Endothelial cell of umbilical vein (primary cell): ENCODE measurements at regions not wholly inside any gene's neighbourhood (a gene's known extent, or its start where the extent isn't known, plus 50 kb on each side); places are given as distances from the start of the nearest gene placed in this dataset.

Experiments
- BruUV-seq: library from RNA; stranded (reverse); fragments of 400-500 nt; replicated peaks from 2 replicates; lab custom pipeline; 2021; lab: Mats Ljungman, UMichigan
- CTCF ChIA-PET: fragments of 300-600, 350-600 bp; sonication (Branson Sonifier 250); formaldehyde crosslinking; loops from one replicate; lab custom pipeline; 2021; ENCODE audit warnings: antibody characterized with exemption, inconsistent platforms; lab: Charles Lee
- POLR2A ChIA-PET: fragments of 300-600, 350-600 bp; sonication (Branson Sonifier 250); formaldehyde crosslinking; loops from one replicate; lab custom pipeline; 2021; ENCODE audit warnings: antibody characterized with exemption, inconsistent platforms; lab: Charles Lee
- DNase-seq: peaks from one replicate; pipeline ENCODE4 v3.0.0-alpha.2; 2011; ENCODE audit warnings: low read depth, low spot score
- FAIRE-seq: peaks from 2 replicates; lab custom pipeline; 2011; peaks lifted over from hg19 to GRCh38; lab: Jason Lieb, UNC
- H2AFZ ChIP-seq: 2 replicates; pipeline ENCODE4 v1.6.0; 2012; ENCODE audit warnings: low read depth, low read length, control low read depth, inconsistent platforms
- H3K27ac ChIP-seq: 2 replicates; pipeline ENCODE4 v1.5.1; 2011; ENCODE audit warnings: low read depth, mild to moderate bottlenecking, control low read depth, low read length, moderate library complexity; ENCODE audit not compliant: insufficient read depth
- H3K27me3 ChIP-seq, 2 experiments: 2 replicates each; pipeline versions ENCODE4 v1.6.0 to v1.6.1; 2011; ENCODE audit warnings: low read length in 2 of 2, mixed read lengths in 1 of 2; ENCODE audit not compliant: control insufficient read depth in 2 of 2, insufficient read depth in 2 of 2
- H3K36me3 ChIP-seq, 2 experiments: 2 replicates in 1 of 2; 3 replicates in 1 of 2; pipeline ENCODE4 v1.5.1; 2011; ENCODE audit warnings: low read length in 2 of 2, mild to moderate bottlenecking in 1 of 2, moderate library complexity in 1 of 2; ENCODE audit not compliant: control insufficient read depth in 2 of 2, insufficient read depth in 2 of 2; ENCODE audit errors: extremely low read depth in 1 of 2
- H3K4me1 ChIP-seq: 3 replicates; pipeline ENCODE4 v1.5.1; 2011; ENCODE audit warnings: mild to moderate bottlenecking, low read length; ENCODE audit not compliant: control insufficient read depth, insufficient read depth; ENCODE audit errors: extremely low read depth
- H3K4me2 ChIP-seq: 2 replicates; pipeline ENCODE4 v1.6.1; 2011; ENCODE audit warnings: low read length, control low read depth, mixed read lengths; ENCODE audit not compliant: insufficient read depth
- H3K4me3 ChIP-seq, 3 experiments: fragments of 200-600 bp in 1 of 3; sonication (generic), shearing (Covaris generic) in 1 of 3; replicated peaks in 1 of 3; 2 replicates each; pipeline ENCODE4 v1.5.1; 2011 to 2016; ENCODE audit warnings: control low read depth in 3 of 3, low read length in 3 of 3, mild to moderate bottlenecking in 2 of 3, inconsistent platforms in 1 of 3, low read depth in 1 of 3, moderate library complexity in 1 of 3; ENCODE audit not compliant: insufficient read depth in 1 of 3
- H3K79me2 ChIP-seq: 2 replicates; pipeline ENCODE4 v1.6.0; 2012; ENCODE audit warnings: low read length, inconsistent platforms; ENCODE audit not compliant: control insufficient read depth, insufficient read depth
- H3K9ac ChIP-seq: replicated peaks from 2 replicates; pipeline ENCODE3; 2011; ENCODE audit warnings: low read length, control low read depth; ENCODE audit not compliant: insufficient read depth; ENCODE audit errors: extremely low read depth
- H3K9me1 ChIP-seq: replicated peaks from 3 replicates; pipeline ENCODE4 v1.6.0; 2011; ENCODE audit warnings: mild to moderate bottlenecking, low read length; ENCODE audit not compliant: control insufficient read depth, insufficient read depth; ENCODE audit errors: extremely low read depth
- H3K9me3 ChIP-seq: replicated peaks from 2 replicates; pipeline ENCODE4 v1.5.1; 2012; ENCODE audit warnings: low read length, inconsistent platforms; ENCODE audit not compliant: control insufficient read depth, insufficient read depth
- H4K20me1 ChIP-seq: replicated peaks from 2 replicates; pipeline ENCODE3; 2011; ENCODE audit warnings: mild to moderate bottlenecking, low read length; ENCODE audit not compliant: control insufficient read depth, insufficient read depth; ENCODE audit errors: extremely low read depth
- CTCF ChIP-seq, 2 donors: IDR thresholded peaks; 1 replicate in 1 of 2; 2 replicates in 1 of 2; pipeline ENCODE4 v1.5.1; 2011; ENCODE audit warnings: low read length in 2 of 2, mild to moderate bottlenecking in 2 of 2, moderate library complexity in 2 of 2, control low read depth in 1 of 2, inconsistent platforms in 1 of 2, low read depth in 1 of 2; ENCODE audit not compliant: insufficient read depth in 1 of 2; ENCODE audit errors: extremely low read depth in 1 of 2
- EZH2 ChIP-seq: IDR thresholded peaks from 2 replicates; pipeline ENCODE4 v1.6.1; 2012; ENCODE audit warnings: borderline replicate concordance, low read depth, mild to moderate bottlenecking, moderate library complexity, low read length, inconsistent platforms; ENCODE audit not compliant: severe bottlenecking
- FOS ChIP-seq: IDR thresholded peaks from 2 replicates; pipeline ENCODE4 v1.6.1; 2011; ENCODE audit warnings: mild to moderate bottlenecking, low read length, moderate library complexity, borderline replicate concordance; ENCODE audit not compliant: insufficient read depth
- GATA2 ChIP-seq: IDR thresholded peaks from 2 replicates; pipeline ENCODE4 v1.7.0; 2011; ENCODE audit warnings: low read depth, mild to moderate bottlenecking, moderate library complexity, mixed read lengths, low read length; ENCODE audit not compliant: insufficient read length, insufficient read depth
- JUN ChIP-seq: IDR thresholded peaks from 2 replicates; pipeline ENCODE4 v1.6.1; 2011; ENCODE audit warnings: borderline replicate concordance, low read depth; ENCODE audit not compliant: insufficient read length, insufficient read depth
- MAX ChIP-seq: IDR thresholded peaks from 2 replicates; pipeline ENCODE4 v1.6.1; 2011; ENCODE audit not compliant: insufficient read depth, insufficient read length
- MYC ChIP-seq: IDR thresholded peaks from one replicate; pipeline ENCODE4 v1.6.1; 2011; ENCODE audit warnings: mild to moderate bottlenecking, low read depth, low read length
- POLR2A ChIP-seq: IDR thresholded peaks from 2 replicates; pipeline ENCODE4 v1.6.1; 2012; ENCODE audit warnings: low read depth, mild to moderate bottlenecking, control low read depth, low read length
- POLR2AphosphoS5 ChIP-seq: IDR thresholded peaks from 2 replicates; pipeline ENCODE4 v1.6.1; 2012; ENCODE audit warnings: low read depth, mild to moderate bottlenecking, control low read depth, low read length, moderate library complexity; ENCODE audit not compliant: insufficient read depth
- dilution Hi-C: fragments of 300-500 bp; cut with MboI; formaldehyde crosslinking; loops from one replicate; pipeline ENCODE4 v1.15.0; 2019; ENCODE audit warnings: low sequenced_read_pairs; ENCODE audit not compliant: extremely low pct_ligation_motif_present
- intact Hi-C: fragments of 100-400 bp; cut with micrococcal nuclease; formaldehyde crosslinking; loops from one replicate; pipeline ENCODE4 v1.10.0; 2022

- no peak for FAIRE-seq
- H3K9me3 ChIP-seq = no peaks in the 10 kb centered on the region
- H3K9ac ChIP-seq = no peak overlapping the region
- BruUV-seq = no TSS peak
- H3K4me1 ChIP-seq = no peaks in the 10 kb centered on the region
- no peaks in the 10 kb centered on the region for H3K36me3 ChIP-seq
- POLR2A ChIA-PET = no interaction called here
- H3K27ac ChIP-seq = no peak overlapping the region
- no peaks in the 10 kb centered on the region for H3K27me3 ChIP-seq
- no peak overlapping the region for H3K4me2 ChIP-seq
- dilution Hi-C loops (no loop called here), intact Hi-C loops (no loop called here)
- no peaks in the 10 kb centered on the region for H4K20me1 ChIP-seq
- no peak for TF ChIP-seq MYC
- TF ChIP-seq GATA2 = no peak
- TF ChIP-seq POLR2AphosphoS5 = no peak
- no peak for TF ChIP-seq FOS
- TF ChIP-seq POLR2A = no peak
- TF ChIP-seq EZH2 = no peak
- no peak for TF ChIP-seq JUN
- no peak for TF ChIP-seq CTCF (IDR thresholded peaks at IDR 0.05; ENCODE audit: extremely low read depth in 1 of 2, insufficient read depth in 1 of 2, low read depth in 1 of 2, low read length in 2 of 2)
- TF ChIP-seq MAX = no peak
- CTCF ChIA-PET = no interaction called here
- H2AFZ ChIP-seq = no peak overlapping the region
- H3K4me3 ChIP-seq = no peak overlapping the region
- no peaks in the 10 kb centered on the region for H3K9me1 ChIP-seq
- DNase-seq = no peak
- no peaks in the 10 kb centered on the region for H3K79me2 ChIP-seq
Measured at GRCh38 chr10:76736392-76736791, 901.2 kb downstream of the KCNMA1 start.
